CD4-positive, alpha-beta T cell (primary cell): ENCODE measurements at regions not wholly inside any gene's neighbourhood (a gene's known extent, or its start where the extent isn't known, plus 50 kb on each side); places are given as distances from the start of the nearest gene placed in this dataset.

Source experiments
- ATAC-seq: fragments of 200-7000 bp; cut with Tn5 transposase; one replicate; pipeline ENCODE4 v1.10.0; 2022; ENCODE audit warnings: mild to moderate bottlenecking; ENCODE audit not compliant: poor library complexity
- CTCF ChIA-PET: fragments of 350-600 bp; sonication (Branson Sonifier 250); formaldehyde crosslinking; loops from one replicate; lab custom pipeline; 2021; ENCODE audit warnings: antibody characterized with exemption, inconsistent platforms; lab: Charles Lee
- POLR2A ChIA-PET: fragments of 350-600 bp; sonication (Branson Sonifier 250); formaldehyde crosslinking; loops from one replicate; lab custom pipeline; 2021; ENCODE audit warnings: antibody characterized with exemption, inconsistent platforms; lab: Charles Lee
- DNase-seq, 14 experiments: peaks; one replicate each; pipeline ENCODE4 v3.0.0-alpha.2; 2013 to 2020; ENCODE audit warnings: mixed read lengths in 2 of 14
- H3K27ac ChIP-seq, 2 donors: one replicate each; pipeline versions ENCODE4 v1.5.1 to v1.7.0; 2013; ENCODE audit warnings: low read length in 2 of 2, low read depth in 1 of 2, mild to moderate bottlenecking in 1 of 2
- H3K27me3 ChIP-seq, 2 experiments: 1 replicate in 1 of 2; 2 replicates in 1 of 2; pipeline versions ENCODE4 v1.6.1 to v1.7.0; 2013; ENCODE audit warnings: low read length in 2 of 2, control low read depth in 1 of 2, mild to moderate bottlenecking in 1 of 2, moderate library complexity in 1 of 2; ENCODE audit not compliant: insufficient read depth in 2 of 2, control insufficient read depth in 1 of 2
- H3K36me3 ChIP-seq: one replicate; pipeline ENCODE4 v1.6.1; 2013; ENCODE audit warnings: low read length, control low read depth; ENCODE audit not compliant: insufficient read depth
- H3K4me1 ChIP-seq: one replicate; pipeline ENCODE4 v1.6.1; 2013; ENCODE audit warnings: low read length, control low read depth; ENCODE audit not compliant: insufficient read depth
- H3K4me3 ChIP-seq: one replicate; pipeline ENCODE4 v1.5.1; 2013; ENCODE audit warnings: mild to moderate bottlenecking, low read length, moderate library complexity
- H3K9me3 ChIP-seq, 2 experiments: 1 replicate in 1 of 2; 2 replicates in 1 of 2; pipeline versions ENCODE4 v1.6.1 to v1.7.0; 2013; ENCODE audit warnings: low read length in 2 of 2, mild to moderate bottlenecking in 2 of 2, control low read depth in 1 of 2, moderate library complexity in 1 of 2; ENCODE audit not compliant: control insufficient read depth in 1 of 2, insufficient read depth in 1 of 2
- H3K27ac Mint-ChIP-seq: one replicate; pipeline ENCODE4 v1.8.0; 2020; ENCODE audit warnings: mixed read lengths
- H3K27me3 Mint-ChIP-seq: one replicate; pipeline ENCODE4 v1.8.0; 2021; ENCODE audit warnings: mixed read lengths
- H3K36me3 Mint-ChIP-seq: one replicate; pipeline ENCODE4 v1.8.0; 2021; ENCODE audit warnings: low read depth, mixed read lengths
- H3K4me1 Mint-ChIP-seq: one replicate; pipeline ENCODE4 v1.8.0; 2021; ENCODE audit warnings: low read depth, mixed read lengths
- H3K4me3 Mint-ChIP-seq: one replicate; pipeline ENCODE4 v1.8.0; 2020; ENCODE audit warnings: mild to moderate bottlenecking, mixed read lengths
- H3K9me3 Mint-ChIP-seq: one replicate; pipeline ENCODE4 v1.8.0; 2020; ENCODE audit warnings: mixed read lengths
- CTCF ChIP-seq: fragments of 200-600 bp; IDR thresholded peaks from one replicate; pipeline ENCODE4 v1.8.0; 2022; ENCODE audit warnings: antibody characterized with exemption, mild to moderate bottlenecking
- intact Hi-C, 2 experiments: fragments of 100-400 bp; cut with DNase I in 1 of 2; cut with micrococcal nuclease in 1 of 2; formaldehyde crosslinking; loops; one replicate each; pipeline versions ENCODE4 v1.15.1 to v1.9.0; 2023 to 2025; cut with DNase I, micrococcal nuclease

GRCh38 chr5:109992264-109992915, 302.7 kb downstream of the MAN2A1 start:
- intact Hi-C loops: no loop called here

DNA sequence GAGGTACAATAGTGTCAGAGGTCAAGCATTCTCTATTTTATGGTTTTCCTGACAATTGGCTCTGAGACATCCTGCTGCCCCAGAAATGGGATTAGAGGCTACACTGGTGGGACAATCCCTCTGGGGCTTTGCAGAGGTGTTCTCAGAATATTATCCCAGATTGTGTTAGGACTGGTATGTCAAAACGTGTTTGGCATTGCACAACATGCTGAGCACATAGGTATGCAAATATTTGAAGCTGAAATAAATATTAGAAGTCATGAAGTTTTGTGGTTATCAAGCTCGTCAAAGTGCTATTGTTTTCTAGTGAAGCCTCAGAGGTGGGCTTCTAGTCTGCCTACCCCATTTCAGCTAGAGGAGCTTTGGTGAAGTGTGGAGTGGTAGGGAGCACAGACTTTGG, 304.4 kb downstream of the MAN2A1 start:
- intact Hi-C loops: no loop called here
- ATAC-seq (no peak), DNase-seq (no peak)
- no peak for TF ChIP-seq CTCF
- ChIA-PET POLR2A (no interaction called here), CTCF (no interaction called here)
- Mint-ChIP-seq H3K4me1 (no peaks in the 10 kb centered on the region), H3K36me3 (no peaks in the 10 kb centered on the region), H3K27ac (no peak overlapping the region), H3K27me3 (no peaks in the 10 kb centered on the region), H3K4me3 (no peak overlapping the region), H3K9me3 (no peaks in the 10 kb centered on the region)
- Histone ChIP-seq H3K27ac (no peak overlapping the region), H3K36me3 (no peaks in the 10 kb centered on the region), H3K27me3 (no peaks in the 10 kb centered on the region), H3K4me3 (no peak overlapping the region), H3K9me3 (no peaks in the 10 kb centered on the region), H3K4me1 (no peaks in the 10 kb centered on the region)

More at GRCh38 chr5:109992264-109992915, 302.7 kb downstream of the MAN2A1 start:
- CTCF ChIA-PET: no interaction called here
- H3K27ac Mint-ChIP-seq: no peak overlapping the region
- Histone ChIP-seq H3K4me3 (no peak overlapping the region), H3K9me3 (no peaks in the 10 kb centered on the region), H3K27me3 (no peaks in the 10 kb centered on the region), H3K4me1 (no peaks in the 10 kb centered on the region), H3K27ac (no peak overlapping the region), H3K36me3 (no peaks in the 10 kb centered on the region)
- no peaks in the 10 kb centered on the region for H3K36me3 Mint-ChIP-seq
- H3K4me3 Mint-ChIP-seq: no peak overlapping the region
- H3K4me1 Mint-ChIP-seq: no peaks in the 10 kb centered on the region
- DNase-seq (no peak), ATAC-seq (no peak)
- no peaks in the 10 kb centered on the region for H3K9me3 Mint-ChIP-seq
- no peak for TF ChIP-seq CTCF
- POLR2A ChIA-PET: no interaction called here
- no peaks in the 10 kb centered on the region for H3K27me3 Mint-ChIP-seq

- no peak for TF ChIP-seq CTCF
- no peak overlapping the region for H3K4me3 ChIP-seq
- Mint-ChIP-seq H3K4me3 (no peak overlapping the region), H3K36me3 (no peaks in the 10 kb centered on the region), H3K27ac (no peak overlapping the region), H3K9me3 (no peaks in the 10 kb centered on the region), H3K27me3 (no peaks in the 10 kb centered on the region), H3K4me1 (peaks cover 4% of the 10 kb centered on the region)
- H3K4me1 ChIP-seq: no peaks in the 10 kb centered on the region
- ChIA-PET CTCF (no interaction called here), POLR2A (no interaction called here)
- H3K9me3 ChIP-seq: no peaks in the 10 kb centered on the region
- no peak for ATAC-seq
- DNase-seq: no peak
- H3K36me3 ChIP-seq: no peaks in the 10 kb centered on the region
- H3K27me3 ChIP-seq: no peaks in the 10 kb centered on the region
- H3K27ac ChIP-seq: no peak overlapping the region
- intact Hi-C loops: no loop called here
These were observed 306.5 kb downstream of the MAN2A1 start for GRCh38 chr5:109996246-109996645.
